EH (cell line): ENCODE measurements at regions not wholly inside any gene's neighbourhood (a gene's known extent, or its start where the extent isn't known, plus 50 kb on each side); places are given as distances from the start of the nearest gene placed in this dataset.

Experiments used
- DNase-seq: peaks from one replicate; pipeline ENCODE4 v3.0.0-alpha.2; 2015; ENCODE audit warnings: low read depth

GRCh38 chr15:55026381-55026780 is 170.4 kb downstream of the RSL24D1 start:
- DNase-seq: no peak

GRCh38 chr15:55017635-55018034 is 179.1 kb downstream of the RSL24D1 start:
- no peak for DNase-seq

- DNase-seq: no peak
These were observed 180.5 kb downstream of the RSL24D1 start for GRCh38 chr15:55016225-55016624.

- no peak for DNase-seq
These were observed 181.7 kb downstream of the RSL24D1 start for GRCh38 chr15:55015093-55015445.

GRCh38 chr15:55014391-55015092 is 182.2 kb downstream of the RSL24D1 start:
- no peak for DNase-seq

GRCh38 chr15:55008421-55008820 is 188.3 kb downstream of the RSL24D1 start:
- DNase-seq: no peak

GRCh38 chr15:55007561-55007960 is 189.2 kb downstream of the RSL24D1 start:
- no peak for DNase-seq

- DNase-seq: no peak
These were observed 191.1 kb downstream of the RSL24D1 start for GRCh38 chr15:55005679-55006078.

- DNase-seq: no peak
These were observed 192.5 kb downstream of the RSL24D1 start for GRCh38 chr15:55003965-55004873.

- no peak for DNase-seq
These were observed 198.1 kb downstream of the RSL24D1 start for GRCh38 chr15:54998661-54999060.

- no peak for DNase-seq
These were observed 205.9 kb downstream of the RSL24D1 start for GRCh38 chr15:54990793-54991192.

GRCh38 chr15:54987881-54988280 is 208.9 kb downstream of the RSL24D1 start:
- DNase-seq: no peak

GRCh38 chr15:54979964-54980363 is 216.8 kb downstream of the RSL24D1 start:
- no peak for DNase-seq

GRCh38 chr15:54962637-54963036 is 234.1 kb downstream of the RSL24D1 start:
- no peak for DNase-seq

GRCh38 chr15:54960266-54960665 is 236.5 kb downstream of the RSL24D1 start:
- no peak for DNase-seq

GRCh38 chr15:54941417-54941816 is 255.3 kb downstream of the RSL24D1 start:
- DNase-seq: no peak

- no peak for DNase-seq
These were observed 279.4 kb downstream of the RSL24D1 start for GRCh38 chr15:54917312-54917711.

GRCh38 chr15:54915380-54915779 is 281.4 kb downstream of the RSL24D1 start:
- DNase-seq: no peak

- no peak for DNase-seq
These were observed 312.4 kb downstream of the RSL24D1 start for GRCh38 chr15:54884312-54884711.

- DNase-seq: no peak
These were observed 336.8 kb downstream of the RSL24D1 start for GRCh38 chr15:54859982-54860381.

GRCh38 chr15:54854667-54855066 is 342.1 kb downstream of the RSL24D1 start:
- DNase-seq: no peak

GRCh38 chr15:54850101-54850500 is 346.6 kb downstream of the RSL24D1 start:
- DNase-seq: no peak

- no peak for DNase-seq
These were observed 353.7 kb downstream of the RSL24D1 start for GRCh38 chr15:54843006-54843405.
